IPS DF 4.7 (cell line): ENCODE measurements at regions not wholly inside any gene's neighbourhood (a gene's known extent, or its start where the extent isn't known, plus 50 kb on each side); places are given as distances from the start of the nearest gene placed in this dataset.
"Not testable (repeated sequence)": the region's sequence is repeated elsewhere in the genome, so short reads cannot be mapped to it uniquely, and the experiment has no call there.

Source experiments
- DNase-seq: peaks from one replicate; pipeline ENCODE4 v3.0.0-alpha.2; 2013; ENCODE audit warnings: low spot score; ENCODE audit errors: extremely low read depth

DNA sequence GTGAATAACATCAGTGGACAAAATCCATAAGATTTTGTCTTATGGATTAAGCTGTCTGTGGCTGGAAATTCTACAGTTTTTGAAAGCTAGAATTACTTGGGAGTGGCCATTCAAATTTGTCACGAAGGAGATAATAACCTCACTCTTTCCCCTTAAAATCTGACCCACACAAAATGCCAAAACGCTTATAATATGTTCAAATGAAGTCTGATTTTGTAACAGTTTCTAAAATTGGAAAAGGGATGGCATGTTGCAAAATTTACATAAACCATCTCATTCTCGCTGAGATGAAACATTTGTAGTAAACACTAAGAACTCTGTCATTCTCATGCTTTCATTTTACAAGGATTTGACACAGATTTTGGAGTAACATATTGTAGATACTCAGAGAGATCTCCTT is 112.7 kb downstream of the GJA1 start:
- no peak for DNase-seq

DNA sequence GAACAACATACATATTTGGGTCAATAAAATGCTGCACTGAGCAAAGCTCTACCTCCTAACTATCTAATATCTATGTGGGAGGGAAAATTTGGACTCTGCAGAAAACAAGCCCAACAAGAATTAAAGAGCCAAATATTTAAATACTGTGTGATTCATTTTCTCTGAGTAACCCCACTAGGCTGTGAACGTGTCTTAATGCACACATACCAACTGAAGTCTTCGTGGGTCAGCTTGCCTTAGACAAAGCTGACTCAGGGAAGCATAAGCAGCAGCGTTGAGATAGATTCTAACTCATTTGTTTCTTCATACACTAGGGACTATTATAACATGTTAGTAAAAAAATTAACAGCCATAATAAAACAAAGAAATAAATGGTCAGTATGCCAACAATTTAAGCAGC is 114.3 kb downstream of the GJA1 start:
- no peak for DNase-seq

DNA sequence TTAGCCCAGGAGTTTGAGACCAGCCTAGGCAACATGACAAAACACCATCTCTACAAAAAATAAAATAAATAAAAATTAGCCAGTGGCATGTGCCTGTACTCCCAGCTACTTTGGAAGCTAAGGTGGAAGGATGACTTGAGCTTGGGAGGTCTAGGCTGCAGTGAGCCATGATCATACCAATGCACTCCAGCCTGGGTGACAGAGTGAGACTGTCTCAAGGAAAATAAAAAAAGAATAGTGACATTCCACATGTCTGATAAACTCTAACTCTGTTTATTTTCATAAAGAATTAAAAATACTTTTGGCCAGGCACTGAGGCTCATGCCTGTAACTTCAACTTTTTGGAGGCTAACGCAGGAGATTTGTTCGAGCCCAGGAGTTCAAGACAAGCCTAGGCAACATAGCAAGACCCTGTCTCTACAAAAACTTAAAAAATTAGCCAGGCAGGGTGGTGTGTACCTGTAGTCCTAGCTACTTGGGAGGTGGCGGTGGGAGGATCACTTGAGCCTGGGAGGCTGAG is 115.1 kb downstream of the GJA1 start:
- no peak for DNase-seq

DNA sequence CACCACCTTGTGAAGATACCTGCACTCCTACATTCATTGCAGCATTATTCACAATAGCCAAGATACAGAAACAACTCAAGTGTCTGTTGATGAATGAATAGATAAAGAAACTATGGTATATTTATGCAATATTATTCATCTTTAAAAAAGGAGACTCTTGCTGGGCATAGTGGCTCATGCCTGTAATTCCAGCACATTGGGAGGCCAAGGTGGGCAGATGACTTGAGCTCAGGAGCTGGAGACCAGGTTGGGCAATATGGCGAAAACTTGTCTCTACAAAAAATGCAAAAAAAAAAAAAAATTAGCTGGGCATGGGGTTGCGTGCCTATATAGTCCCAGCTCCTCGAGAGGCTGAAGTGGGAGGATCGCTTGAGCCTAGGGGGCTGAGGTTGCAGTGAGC is 119.8 kb downstream of the GJA1 start:
- DNase-seq, result no peak

DNA sequence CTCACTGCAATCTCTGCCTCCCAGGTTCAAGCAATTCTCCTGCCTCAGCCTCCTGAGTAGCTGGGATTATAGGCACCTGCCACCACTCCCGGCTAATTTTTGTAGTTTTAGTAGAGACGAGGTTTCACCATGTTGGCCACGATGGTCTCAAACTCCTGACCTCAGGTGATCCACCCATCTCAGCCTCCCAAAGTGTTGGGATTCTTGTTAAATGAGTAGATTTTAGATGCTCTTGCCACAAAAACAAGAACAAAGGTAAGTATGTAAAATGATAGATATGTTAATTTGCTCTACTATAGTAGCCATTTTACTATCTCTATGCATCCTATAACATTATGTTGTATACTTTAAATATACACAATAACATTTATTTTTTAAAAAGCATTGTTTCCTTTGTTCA is 120.7 kb downstream of the GJA1 start:
- not testable (repeated sequence) for DNase-seq

DNA sequence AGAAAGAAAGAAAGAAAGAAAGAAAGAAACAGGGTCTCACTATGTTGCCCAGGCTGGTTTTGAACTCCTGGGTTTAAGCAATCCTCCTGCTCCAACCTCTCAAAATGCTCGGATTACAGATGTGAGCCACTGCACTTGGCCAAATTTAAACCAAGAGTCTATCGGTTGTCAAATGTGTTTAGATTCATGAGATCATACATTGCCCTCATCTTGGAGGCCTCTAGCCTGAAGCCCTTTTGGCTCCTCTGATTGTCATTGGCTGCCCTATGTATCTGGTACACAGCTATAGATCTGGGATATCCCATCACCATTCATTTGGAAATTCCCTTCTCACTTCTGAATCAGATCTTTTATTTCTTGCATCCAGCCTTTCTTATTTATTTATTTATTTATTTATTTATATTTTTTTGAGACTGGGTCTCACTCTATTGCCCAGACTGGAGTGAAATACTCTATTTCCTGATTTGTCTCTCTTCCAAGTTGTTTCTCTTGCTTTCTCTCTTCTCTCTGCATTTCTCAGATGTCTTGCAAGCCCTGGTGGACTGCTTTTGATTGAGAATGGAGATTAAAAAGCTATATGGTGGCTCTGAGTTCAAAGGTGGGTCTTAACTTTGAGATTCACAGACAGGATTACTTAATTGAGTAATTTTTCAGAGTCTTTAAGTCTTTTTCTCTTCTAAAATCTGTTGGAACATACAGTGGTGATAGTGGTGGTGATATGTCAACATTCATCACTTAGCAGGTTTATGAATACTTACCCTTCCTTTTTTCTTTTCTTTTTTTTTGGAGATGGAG is 121.9 kb downstream of the GJA1 start:
- DNase-seq, result no peak

DNA sequence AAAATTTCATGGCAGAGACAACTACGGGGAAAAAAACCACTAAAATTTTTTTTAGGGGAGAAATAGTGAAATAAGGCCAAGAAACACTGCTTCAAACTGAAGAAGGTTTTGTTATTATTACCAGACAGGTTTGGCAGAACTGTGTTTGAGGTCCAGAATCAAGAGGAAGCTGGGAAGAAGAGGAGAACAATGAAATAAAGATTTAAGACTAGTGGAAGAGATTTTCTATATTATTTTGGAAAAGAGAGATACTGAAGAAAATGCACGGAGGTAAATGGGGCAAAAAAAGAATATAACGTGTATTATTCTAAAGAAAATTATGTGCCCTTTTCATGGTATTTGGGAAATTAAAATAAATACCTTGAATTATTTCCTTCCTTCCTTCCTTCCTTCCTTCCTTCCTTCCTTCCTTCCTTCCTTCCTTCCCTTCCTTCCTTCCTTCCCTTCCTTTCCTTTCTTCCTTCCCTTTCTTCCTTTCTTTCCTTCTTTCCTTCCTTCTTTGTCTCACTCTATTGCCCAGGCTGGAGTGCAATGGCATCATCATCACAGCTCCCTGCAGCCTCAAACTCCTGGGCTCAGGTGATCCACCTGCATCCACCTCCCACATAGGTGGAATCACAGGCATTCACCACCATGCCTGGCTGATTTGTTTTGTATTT is 124.3 kb downstream of the GJA1 start:
- no peak for DNase-seq

DNA sequence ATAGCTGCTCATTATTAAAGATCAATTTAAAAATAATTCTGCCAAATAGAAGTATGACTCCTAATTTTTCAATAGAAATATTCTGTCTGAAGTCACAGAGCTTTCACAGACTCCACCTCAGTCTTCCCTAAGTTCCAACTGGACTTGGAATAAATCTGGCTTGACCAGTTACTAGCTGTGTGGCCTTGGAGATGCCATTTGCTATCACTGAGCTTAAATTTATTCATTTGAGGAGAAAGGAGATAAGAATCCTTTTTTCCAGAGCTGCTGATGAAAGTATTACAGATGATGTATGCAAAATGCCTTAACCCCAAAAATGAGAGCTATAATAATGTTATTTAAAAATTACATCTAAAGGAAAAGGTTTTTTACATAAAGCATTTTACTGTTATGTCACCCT is 125.0 kb downstream of the GJA1 start:
- no peak for DNase-seq

DNA sequence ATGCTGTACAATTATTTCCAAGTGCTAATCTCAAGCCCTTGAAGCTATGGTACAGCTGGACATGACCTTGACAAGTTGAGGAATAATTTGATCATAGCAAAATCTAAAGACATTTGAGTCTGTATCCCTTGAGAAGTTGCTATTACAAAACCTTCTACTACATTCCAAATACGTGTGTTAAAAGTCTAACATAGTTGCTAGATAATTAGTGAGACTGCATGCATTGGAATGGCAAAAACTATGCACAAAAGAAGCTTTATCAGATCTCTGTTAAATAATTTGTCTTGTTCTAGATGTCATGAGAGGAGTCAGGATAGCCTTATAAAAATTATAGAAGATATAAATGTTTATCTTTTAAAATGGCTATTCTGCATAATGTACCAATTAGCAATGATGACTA is 127.8 kb downstream of the GJA1 start:
- no peak for DNase-seq

DNA sequence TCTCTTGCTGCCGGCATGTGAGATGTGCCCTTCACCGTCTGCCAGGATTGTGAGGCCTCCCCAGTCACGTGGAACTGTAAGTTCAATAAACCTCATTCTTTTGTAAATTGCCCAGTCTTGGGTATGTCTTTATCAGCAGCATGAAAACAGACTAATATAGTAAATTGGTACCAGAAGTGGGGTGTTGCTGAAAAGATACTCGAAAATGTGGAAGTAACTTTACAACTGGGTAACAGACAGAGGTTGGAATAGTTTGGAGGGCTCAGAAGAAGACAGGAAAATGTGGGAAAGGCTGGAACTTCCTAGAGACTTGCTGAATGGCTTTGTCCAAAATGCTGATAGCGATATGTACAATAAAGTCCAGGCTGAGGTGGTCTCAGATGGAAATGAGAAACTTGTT is 129.1 kb downstream of the GJA1 start:
- not testable (repeated sequence) for DNase-seq

DNA sequence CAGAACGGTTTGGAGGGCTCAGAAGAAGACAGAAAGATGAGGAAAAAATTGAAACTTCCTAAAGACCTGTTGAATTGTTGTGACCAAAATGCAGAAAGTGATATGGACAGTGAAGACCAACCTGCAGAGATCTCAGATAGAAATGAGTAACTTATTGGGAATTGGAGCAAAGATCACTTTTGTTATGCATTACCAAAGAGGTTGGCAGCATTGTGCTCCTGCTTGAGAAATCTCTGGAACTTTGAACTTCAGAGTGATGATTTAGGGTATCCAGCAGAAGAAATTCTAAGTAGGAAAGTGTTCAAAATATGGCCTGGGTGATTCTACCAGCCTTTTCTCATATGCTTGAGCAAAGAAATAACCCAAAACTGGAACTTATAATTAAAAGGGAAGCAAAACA is 136.0 kb downstream of the GJA1 start:
- DNase-seq, result no peak

DNA sequence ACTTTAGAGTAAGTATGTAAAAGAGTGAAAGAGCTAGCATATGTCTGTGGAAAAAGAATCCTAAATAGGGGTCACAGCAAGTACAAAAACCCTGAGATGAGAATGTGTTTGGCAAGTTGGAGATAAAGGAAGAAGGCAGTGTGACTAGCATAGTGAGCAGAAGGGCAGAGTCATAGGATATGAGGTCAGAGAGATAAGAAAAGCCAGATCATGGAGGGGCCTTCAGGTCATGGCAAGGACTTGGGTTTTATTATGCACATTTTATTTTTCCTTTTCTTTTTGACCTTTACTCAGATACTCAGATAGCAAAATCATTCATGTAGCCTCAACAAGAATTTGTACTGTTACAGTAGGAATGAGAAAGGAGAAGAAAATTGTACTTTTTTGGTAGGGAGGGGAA is 138.0 kb downstream of the GJA1 start:
- no peak for DNase-seq

DNA sequence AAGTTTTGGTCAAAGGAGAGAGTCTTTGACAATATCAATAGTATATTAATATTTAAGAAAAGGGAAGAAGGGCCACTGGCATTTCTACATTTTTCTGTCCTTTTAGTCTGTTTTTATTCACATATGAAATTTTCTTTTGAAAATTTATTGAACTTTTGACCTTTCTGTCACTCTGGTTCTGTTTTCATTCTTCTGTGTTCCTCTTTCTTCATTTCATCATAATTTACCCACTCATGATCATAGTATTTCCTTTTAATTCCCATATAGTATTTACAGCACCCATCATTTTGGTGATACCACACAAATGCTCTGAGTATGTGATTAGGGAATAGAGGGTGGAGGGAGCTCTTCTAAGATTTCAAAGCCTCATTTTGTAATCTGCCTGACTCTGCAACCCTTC is 142.8 kb downstream of the GJA1 start:
- DNase-seq, result no peak

DNA sequence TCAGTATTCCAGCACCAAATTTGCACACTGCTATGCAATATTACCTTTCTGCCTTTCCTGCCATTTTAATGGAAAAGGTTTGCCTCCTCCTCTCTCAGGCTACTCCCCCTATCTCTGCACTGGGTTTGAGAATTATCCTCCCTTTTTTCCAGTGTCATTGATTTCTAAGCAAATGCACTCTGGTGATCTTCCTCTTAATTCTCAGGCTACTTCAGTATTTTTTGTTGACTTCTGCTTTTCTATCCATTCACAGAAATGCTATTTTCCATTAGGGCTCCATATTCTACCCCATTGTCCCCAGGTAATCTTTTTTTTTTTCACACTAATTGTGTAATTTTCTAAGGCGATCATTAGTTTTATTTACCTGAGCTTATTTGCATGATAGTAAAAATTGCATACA is 144.0 kb downstream of the GJA1 start:
- DNase-seq, result no peak

DNA sequence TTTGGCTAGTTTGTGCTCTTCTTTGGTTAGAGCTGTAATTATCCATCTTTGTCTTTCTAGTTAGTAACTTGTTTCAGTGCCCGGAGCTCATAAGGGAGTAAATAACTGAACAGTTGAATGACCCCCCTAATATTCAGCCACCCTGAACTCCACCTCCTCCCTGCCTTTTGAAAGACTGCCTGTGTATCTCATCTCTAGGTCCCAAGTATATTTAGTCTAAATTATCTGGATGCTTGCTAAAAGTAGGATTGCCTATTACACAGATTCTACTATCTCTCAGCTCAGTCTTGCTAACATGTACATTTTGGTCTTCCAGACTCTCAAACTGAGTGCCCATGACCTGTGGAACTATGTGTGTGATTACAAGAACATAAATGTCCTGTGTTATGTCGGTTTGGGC is 145.9 kb downstream of the GJA1 start:
- no peak for DNase-seq

DNA sequence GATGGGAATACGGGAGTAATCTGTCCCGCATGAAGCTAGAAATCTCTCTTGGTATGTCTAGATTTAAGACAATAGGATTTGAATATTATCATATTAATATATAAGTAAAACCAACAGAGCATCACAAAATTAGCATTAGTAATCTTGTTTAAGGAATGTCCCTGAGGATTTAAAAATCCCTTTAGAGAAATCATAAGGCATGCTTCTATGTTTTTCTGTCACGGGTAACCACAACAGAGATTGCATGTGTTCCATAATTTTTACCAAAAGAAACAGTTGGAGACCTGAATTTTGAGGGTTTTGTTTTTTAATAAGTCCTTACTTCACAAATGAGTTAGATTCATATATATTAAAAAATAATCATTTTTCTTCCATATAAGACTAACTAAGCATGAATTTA is 146.8 kb downstream of the GJA1 start:
- DNase-seq, result no peak

DNA sequence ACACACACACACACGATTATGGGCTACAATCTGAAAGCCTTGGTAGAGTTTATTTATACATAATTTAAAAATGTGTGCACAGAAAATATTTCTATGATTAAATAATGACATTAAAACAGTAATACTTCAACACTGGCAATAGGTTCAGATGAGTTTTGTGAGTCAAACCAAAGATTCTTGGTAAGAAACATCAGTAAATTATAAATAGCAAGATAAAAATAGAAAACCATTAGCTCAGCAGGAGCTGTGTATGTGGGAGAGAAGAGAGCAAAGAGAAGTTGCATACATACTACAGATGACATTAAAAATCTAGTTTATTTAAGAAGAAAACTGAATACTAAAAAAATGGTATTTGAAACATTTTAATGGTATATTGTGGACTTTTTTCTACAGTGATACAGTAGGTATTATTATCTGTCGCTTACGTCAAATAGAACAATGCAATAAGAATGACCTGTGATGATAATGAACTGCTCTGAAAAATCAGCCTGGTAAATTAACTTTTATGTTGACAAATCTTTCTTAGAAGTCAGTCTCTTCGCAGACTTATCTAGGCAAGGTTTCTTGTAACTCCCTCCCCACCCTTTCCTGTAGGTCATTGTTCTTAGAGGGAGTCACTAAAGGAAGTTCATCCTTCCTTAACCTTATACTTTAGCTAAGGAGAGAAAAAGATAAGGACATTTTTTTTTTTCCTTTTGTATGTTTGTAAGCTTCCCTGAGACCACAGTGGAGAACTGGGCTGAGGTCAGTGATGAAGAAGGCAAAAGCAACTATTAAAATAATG is 149.3 kb downstream of the GJA1 start:
- no peak for DNase-seq

DNA sequence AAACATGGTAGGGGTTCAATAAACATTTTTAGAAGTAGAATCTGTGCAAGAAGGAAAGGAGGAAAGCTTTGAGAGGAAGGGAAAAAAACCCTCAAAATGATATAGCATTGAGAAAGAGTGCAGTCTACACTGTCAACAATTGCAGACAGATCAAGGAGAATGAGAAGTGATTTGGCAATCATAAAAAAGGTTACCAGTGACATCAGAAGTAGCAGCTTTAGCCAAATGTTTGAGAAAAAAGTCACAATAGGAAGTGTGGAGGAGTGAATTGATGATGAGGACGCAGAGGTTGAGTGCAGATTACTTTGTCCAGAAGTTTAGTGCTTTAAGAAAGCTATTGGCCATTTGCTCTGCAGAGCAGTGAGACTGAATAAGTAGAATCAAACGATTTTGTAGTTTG is 155.0 kb downstream of the GJA1 start:
- DNase-seq, result no peak

DNA sequence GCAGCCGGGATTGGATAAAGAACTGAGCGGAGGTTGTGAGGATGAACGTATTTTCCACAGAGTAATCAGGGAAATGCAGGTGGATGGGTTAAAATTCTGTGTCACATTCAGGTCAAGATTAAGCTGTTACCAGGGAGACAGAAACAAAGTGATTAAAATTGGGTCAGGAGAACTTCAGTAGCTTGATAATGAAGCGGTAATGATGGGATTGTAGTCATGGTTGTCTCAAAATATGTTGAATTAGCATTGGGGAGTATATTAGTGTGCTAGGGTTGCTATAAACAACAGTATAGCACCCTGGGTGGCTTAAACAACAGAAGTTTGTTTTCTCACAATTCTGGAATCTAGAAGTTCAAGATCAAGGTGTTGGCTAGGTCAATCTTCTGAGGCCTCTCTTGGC is 155.5 kb downstream of the GJA1 start:
- no peak for DNase-seq

DNA sequence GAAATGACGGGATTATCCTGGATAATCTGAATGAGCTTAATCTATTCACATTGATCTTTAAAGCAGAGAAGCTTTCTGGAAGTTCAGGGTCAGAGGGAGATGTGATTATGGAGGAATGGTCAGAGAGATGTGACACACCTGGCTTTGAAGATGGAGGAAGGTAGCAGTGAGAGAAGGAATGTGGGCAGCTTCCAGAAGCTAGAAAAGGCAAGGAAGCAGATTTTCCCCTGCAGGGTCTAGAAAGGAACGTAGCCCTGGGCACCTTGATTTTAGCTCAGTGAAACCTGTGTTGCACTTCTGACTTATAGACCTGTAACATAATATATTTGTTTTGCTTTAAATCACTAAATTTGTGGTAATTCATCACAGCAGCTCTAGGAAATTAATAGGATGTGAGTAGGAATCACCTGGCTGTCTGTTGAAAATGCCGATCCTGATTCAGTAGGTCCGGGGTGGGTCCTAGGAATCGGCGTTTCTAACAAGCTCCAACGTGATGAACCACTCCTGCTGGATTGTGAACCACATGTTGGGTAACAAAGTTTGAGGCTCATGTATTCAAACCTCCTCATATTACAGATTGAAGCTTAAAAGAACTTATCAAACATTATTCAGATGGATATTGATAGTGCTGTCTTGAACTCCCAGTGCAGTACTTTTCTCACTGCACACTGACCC is 157.0 kb downstream of the GJA1 start:
- no peak for DNase-seq

DNA sequence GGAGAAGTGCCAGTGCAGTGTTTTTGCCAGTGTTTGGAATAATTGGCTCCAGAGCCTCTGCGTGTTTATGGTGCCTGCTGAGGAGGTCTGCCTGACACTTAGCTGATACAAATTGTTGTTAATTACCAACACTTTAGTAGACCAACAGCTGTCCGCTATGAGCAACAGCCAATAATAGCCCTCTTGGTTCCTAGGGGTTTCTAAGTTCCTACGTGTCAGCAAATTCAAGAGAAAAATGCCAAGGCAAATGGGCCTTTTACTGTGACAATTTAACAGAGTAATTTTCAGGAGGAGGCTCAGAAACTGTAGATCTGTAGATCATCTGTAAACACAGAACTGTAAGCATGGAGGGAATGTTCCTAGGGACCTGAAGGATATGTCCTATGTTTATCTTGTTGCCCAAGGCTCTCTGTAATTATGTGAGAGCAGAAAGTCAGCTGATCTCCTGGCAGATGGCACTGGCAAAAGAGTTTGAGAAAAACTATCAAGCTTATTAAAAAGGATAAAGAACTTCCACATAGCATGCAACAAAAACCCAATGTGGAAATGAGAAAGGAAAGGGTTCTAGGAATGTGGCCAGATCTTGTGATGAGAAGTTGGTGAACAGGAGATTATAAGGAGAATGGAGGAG is 157.7 kb downstream of the GJA1 start:
- no peak for DNase-seq
